Renal cortical epithelial cell (primary cell): ENCODE measurements at regions not wholly inside any gene's neighbourhood (a gene's known extent, or its start where the extent isn't known, plus 50 kb on each side); places are given as distances from the start of the nearest gene placed in this dataset.

Experiments used
- DNase-seq: peaks from one replicate; pipeline ENCODE4 v3.0.0-alpha.2; 2011; ENCODE audit warnings: low read depth

- DNase-seq, result no peak
Observed at GRCh38 chr3:54071601-54072000, 50.8 kb upstream of the CACNA2D3 start.

DNA sequence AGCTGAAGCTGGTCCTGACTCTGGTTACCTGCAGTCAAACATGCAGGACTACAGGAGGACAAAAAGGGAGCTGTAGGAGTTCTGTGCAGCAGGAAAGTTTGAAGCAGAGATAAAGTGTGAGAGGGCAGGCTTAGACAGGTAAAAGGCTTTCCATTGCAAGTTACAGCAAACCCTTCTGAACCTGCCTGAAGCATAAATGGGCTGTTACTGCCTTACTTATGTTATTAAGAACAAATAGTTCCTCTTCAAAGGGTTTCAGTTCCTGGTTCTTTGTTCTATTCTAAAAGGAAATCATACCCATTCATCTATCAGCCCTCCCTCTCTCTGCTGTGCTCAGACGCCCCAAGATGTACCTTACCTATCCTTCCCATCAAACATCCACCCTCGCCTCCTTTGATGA is 52.4 kb upstream of the CACNA2D3 start:
- DNase-seq, result no peak

DNA sequence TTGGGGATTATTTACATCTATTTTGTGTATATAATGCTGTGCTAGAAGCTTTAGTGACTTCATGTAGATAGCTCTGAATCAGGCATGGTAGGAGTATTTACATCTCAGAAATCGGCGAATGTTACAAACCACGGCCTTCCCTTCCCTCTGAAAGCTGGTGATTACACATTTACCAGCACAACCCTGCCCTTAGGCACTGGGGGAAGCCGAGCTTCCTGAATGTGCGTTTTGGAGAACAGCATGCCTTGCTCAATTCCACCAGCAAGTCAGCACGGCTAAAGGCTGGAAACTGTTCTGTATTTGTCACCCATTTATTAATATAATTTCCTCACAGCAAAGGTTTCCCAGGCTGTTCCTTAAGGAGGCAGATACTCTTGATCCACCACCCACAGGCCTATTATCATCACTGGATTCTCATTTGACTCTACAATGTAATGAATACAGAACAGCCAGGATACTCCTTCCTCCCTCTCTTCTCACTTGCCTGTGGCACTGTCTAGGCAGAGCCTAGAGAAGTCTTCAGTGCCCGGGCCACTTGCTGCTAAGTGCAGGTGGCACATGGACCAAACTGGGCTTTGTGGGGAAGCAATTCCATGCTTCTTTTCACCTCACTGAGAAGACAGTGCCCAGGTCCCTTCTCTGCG is 55.2 kb upstream of the CACNA2D3 start:
- peak; percentile 95 for DNase-seq

GRCh38 chr3:54066253-54066652 is 56.1 kb upstream of the CACNA2D3 start:
- DNase-seq, result no peak

- no peak for DNase-seq
Observed at GRCh38 chr3:54065586-54065985, 56.8 kb upstream of the CACNA2D3 start.

DNA sequence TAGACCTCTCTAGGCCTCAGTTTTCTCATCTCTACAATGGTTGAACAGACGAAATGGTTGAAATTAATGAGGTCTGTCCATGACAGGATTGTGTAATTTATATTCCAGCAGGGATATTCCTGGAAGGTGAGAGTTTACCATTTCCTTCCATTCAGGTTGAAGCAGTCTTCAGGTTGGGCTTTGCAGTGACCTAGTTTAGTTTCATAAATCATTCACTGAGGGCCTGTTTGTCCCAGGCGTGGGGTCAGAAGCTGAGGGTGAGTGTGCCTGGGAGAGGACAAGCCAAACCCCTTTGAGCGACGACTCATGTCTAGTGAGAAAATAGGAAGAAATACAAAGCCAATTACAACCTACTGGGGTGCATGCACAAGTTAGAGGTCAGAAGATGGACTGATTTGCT is 57.2 kb upstream of the CACNA2D3 start:
- DNase-seq, result peak; percentile 96

DNA sequence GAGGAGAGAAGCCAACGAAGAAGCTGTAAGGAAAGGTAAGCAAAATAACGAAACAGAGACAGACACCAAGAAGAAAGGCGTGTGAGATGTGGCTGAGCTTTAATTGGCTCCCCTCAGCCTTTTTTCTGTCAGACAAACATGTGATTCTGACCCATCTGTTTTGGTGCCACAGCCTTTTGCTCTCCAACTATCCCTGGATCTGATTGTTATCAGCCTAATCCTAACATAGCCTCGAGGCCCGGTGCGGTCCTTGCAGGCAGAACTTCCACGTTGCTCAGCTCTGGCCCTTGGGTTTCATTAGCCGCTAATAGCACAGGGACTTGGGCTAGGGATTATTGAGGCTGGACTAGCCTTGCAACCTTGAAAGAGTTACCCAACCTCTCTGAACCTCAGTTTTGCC is 57.9 kb upstream of the CACNA2D3 start:
- DNase-seq, result no peak

DNA sequence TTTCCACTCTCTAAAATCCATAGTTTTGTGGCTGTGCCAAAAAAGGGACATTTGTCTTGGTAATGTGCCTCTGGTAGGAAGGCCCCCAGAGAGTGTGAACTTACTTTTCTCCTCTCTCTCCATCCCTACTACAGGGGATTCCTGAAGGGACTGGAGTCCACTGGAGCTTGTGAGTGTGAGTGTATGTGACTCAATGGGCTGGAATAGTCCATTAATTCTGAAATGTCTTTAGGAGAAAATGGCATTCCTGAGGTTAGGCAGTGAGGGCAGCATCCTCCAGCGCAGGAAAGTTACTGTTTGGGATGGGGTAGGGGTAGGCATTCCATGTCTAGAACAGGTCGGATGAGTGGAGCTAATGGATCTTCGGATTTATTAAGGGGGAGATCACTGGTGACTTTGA is 59.8 kb upstream of the CACNA2D3 start:
- peak; percentile 90 for DNase-seq

DNA sequence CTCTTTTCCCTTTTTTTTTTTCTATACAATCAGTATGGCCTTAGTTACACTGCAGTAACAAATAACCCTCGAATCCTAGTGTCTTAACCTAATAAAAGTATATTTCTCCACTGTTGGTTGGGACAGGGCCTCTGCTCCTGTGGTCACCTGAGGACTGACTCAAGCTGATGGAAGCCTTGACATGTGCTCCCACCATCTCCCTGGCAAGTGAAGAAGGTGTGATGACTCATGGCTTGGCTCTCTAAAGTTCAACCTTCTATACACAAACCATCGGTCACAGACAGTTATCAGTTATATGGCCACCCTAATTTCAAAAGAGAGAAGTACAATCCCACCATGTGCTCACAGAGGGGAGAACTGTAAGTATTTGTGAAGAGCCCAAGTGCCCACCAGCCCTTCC is 65.8 kb upstream of the CACNA2D3 start:
- DNase-seq, result peak; percentile 90

DNA sequence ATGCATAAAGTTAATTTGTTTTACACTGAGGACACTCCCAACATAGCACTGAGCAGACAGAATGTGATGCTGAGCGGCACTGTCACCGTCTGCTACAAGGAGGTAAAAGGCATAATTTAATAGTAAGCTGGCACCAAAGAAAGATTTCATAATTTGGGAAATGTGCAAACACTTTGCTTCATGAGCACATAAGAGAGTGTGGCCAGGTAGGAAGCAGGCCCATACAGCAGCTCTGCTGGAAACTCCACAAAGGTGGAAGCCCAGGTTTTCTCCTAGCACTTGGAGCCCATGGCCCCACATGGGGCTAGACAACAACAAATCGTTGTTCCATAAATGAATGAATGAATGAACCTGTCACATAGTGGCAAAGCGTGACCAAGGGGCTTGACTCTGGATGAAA is 68.5 kb upstream of the CACNA2D3 start:
- no peak for DNase-seq

DNA sequence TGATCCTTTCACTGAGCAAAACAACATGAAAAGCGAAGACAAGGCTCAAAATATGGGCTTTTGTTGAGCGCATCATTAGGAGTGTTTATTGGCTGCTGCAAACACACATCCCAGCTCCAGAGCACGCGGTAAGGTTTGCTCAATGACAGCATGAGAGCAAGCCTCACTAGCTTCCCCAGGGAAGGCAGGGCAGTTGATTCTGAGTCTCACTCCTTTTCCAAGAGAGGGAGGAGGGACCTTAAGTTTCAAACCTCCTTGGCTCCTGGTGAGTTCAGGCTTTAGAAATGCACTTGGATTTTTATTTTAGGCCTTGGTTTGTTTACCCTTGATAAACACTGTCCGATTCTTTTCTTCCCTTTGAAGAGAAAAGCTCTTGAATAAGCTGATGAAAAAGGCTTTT is 69.1 kb upstream of the CACNA2D3 start:
- DNase-seq, result no peak

DNA sequence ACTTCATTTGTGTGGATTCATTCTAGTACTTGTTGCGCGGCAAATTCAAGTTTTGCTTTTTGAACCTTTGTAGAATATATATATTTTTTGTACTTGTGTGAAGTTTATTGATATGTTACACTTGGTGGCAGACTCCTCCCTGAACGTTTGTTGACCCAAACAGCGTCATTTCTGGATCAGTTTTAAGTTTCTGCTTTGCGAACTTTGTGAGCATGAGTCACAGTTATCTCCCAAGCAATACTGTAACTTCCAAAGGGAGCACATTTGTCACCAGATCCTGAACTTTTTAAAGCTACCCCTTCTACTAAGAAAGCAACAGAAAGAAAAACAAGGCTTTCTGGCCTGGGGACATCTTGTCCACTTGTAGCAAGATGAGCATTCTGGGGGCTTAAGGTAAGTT is 74.8 kb upstream of the CACNA2D3 start:
- no peak for DNase-seq

GRCh38 chr3:54046641-54047214 is 75.6 kb upstream of the CACNA2D3 start:
- DNase-seq, result peak; percentile 100

- peak; percentile 69 for DNase-seq
Observed at GRCh38 chr3:54045061-54045815, 77.1 kb upstream of the CACNA2D3 start.

DNA sequence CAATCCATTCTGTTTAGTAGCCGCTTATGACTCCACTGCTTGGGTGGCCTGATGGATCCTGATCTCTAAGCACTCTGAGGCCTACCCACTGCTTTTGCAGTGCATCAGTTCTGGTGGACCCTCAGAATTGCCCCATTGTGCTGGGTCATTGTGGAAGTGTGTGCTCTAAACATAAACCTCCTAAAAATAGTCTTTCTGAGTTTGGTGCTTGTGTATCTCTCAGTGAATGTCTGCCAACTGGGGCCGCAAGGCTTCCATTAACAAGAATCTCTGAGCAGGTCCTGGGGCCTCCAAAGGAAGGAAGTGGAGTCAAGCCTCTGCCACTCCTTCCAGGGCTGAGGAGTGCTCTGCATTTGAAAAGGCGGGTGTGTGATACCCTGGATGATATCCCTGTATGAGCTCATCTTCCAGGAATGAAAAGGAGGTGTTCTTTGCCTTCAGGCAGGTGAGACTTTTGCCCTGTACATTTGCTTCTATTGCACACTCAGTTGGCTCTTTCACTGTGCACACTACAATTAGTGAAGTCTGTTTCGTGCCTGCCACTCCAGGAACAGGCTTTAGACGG is 80.0 kb upstream of the CACNA2D3 start:
- no peak for DNase-seq

GRCh38 chr3:54040476-54040875 is 81.9 kb upstream of the CACNA2D3 start:
- DNase-seq, result no peak

GRCh38 chr3:54038391-54038790 is 84.0 kb upstream of the CACNA2D3 start:
- no peak for DNase-seq

- DNase-seq, result no peak
Observed at GRCh38 chr3:54036543-54036942, 85.8 kb upstream of the CACNA2D3 start.

DNA sequence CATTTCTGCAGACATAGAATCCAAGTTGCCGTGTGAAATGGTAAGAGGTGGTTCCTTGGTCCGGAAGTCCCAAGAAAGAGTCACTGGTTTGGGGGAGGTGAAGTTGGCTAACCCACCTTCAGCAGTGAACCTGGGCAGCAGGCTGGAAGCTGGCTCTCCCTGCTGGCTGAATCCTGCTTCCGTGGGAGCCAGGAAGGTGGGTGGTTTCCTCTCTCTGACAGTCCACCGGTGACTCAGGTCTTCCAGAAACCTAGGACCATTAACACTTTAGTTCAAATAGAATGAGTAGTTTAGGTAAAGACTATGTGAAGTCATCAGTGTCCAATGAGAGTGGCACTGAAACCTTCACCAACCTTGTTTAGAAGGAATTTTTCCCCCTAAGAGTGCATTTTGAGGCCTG is 87.4 kb upstream of the CACNA2D3 start:
- peak; percentile 88 for DNase-seq

- no peak for DNase-seq
Observed at GRCh38 chr3:54033761-54034160, 88.6 kb upstream of the CACNA2D3 start.

DNA sequence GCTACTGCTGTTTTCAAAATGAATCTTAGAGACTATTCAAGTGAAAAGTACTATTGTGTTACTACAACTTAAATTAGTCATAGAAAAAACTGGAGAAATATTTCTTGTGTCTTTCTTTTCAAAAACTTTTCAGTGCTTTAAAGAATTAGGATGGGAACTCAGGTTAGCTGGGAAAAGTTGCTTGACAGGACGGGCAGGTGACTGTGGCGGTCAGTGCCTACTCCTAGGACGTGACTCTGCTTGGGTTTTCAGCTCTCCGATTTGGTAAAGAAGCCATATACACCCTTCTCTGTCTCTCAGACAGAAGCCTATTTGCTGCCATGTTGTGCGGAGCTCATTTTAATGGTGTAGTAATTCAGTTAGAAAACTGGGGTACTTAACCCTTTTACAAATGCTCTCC is 89.8 kb upstream of the CACNA2D3 start:
- DNase-seq, result no peak

- no peak for DNase-seq
Observed at GRCh38 chr3:54028372-54028771, 94.0 kb upstream of the CACNA2D3 start.

DNA sequence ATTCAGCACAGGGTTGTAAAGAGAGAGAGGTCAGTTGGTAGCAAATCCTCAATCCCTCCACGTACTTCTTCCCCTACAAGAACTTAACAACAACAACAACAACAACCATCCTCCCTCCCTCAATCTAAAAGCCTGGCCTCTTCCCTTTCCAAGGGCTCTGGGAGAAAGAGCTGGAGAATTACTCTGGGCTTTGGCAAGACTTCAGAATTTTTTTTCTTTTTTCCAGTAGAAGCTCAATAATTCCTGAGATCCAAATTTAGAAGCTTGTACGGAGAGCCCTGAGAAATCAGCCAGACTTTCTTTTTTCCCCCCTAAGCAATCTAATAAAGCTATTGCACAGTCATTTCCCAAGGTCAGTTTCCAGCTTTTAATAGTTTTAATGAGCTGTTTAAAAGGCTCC is 95.8 kb upstream of the CACNA2D3 start:
- no peak for DNase-seq
